WTC11 (cell line): ENCODE measurements at regions not wholly inside any gene's neighbourhood (a gene's known extent, or its start where the extent isn't known, plus 50 kb on each side); places are given as distances from the start of the nearest gene placed in this dataset.

ENCODE experiments used
- ATAC-seq: fragments of 200-7000 bp; cut with Tn5 transposase; 2 replicates; pipeline ENCODE4 v1.10.0; 2021; ENCODE audit warnings: mild to moderate bottlenecking, moderate library complexity
- CTCF ChIA-PET: fragments of 300-600 bp; sonication (Branson Sonifier 250); formaldehyde crosslinking; loops from one replicate; lab custom pipeline; 2021; ENCODE audit warnings: antibody characterized with exemption; lab: Charles Lee
- POLR2A ChIA-PET: fragments of 350-600 bp; sonication (Branson Sonifier 250); formaldehyde crosslinking; loops from one replicate; lab custom pipeline; 2021; ENCODE audit warnings: antibody characterized with exemption; lab: Charles Lee
- DNase-seq: peaks from one replicate; pipeline ENCODE4 v3.0.0; 2021; ENCODE audit warnings: low spot score
- H3K27ac Mint-ChIP-seq: 2 replicates; pipeline ENCODE4 v1.8.0; 2021; ENCODE audit warnings: mixed read lengths
- H3K27me3 Mint-ChIP-seq: 2 replicates; pipeline ENCODE4 v1.8.0; 2021; ENCODE audit warnings: low read depth, mild to moderate bottlenecking, moderate library complexity, mixed read lengths
- H3K36me3 Mint-ChIP-seq: 2 replicates; pipeline ENCODE4 v1.8.0; 2021; ENCODE audit warnings: mixed read lengths
- H3K4me1 Mint-ChIP-seq: 2 replicates; pipeline ENCODE4 v1.8.0; 2022; ENCODE audit warnings: mixed read lengths
- H3K4me3 Mint-ChIP-seq: 2 replicates; pipeline ENCODE4 v1.8.0; 2021; ENCODE audit warnings: mild to moderate bottlenecking, moderate library complexity, mixed read lengths
- H3K9me3 Mint-ChIP-seq: 2 replicates; pipeline ENCODE4 v1.8.0; 2021; ENCODE audit warnings: mixed read lengths
- ATF6 ChIP-seq: sonication (generic); formaldehyde crosslinking; IDR thresholded peaks from 2 replicates; pipeline ENCODE4 v1.8.1; 2023; ENCODE audit warnings: mild to moderate bottlenecking, missing genetic modification reagents
- ESRRA ChIP-seq: sonication (generic); formaldehyde crosslinking; IDR thresholded peaks from 2 replicates; pipeline ENCODE4 v1.8.1; 2022; ENCODE audit warnings: mild to moderate bottlenecking, missing genetic modification reagents, borderline replicate concordance
- FOXP1 ChIP-seq: sonication (generic); formaldehyde crosslinking; IDR thresholded peaks from 2 replicates; pipeline ENCODE4 v1.8.0; 2022; ENCODE audit warnings: missing genetic modification reagents, mild to moderate bottlenecking, moderate library complexity, borderline replicate concordance
- IRF2 ChIP-seq: sonication (generic); formaldehyde crosslinking; IDR thresholded peaks from 2 replicates; pipeline ENCODE4 v1.8.0; 2022; ENCODE audit warnings: low read depth, missing genetic modification reagents, borderline replicate concordance
- JAZF1 ChIP-seq: fragments of 250-450 bp; sonication (Bioruptor Pico); IDR thresholded peaks from 2 replicates; pipeline ENCODE4 v1.9.0; 2021; ENCODE audit warnings: moderate library complexity, mild to moderate bottlenecking, inconsistent platforms
- KAT7 ChIP-seq: sonication (generic); formaldehyde crosslinking; IDR thresholded peaks from 2 replicates; pipeline ENCODE4 v1.8.1; 2023; ENCODE audit warnings: missing genetic modification reagents, mild to moderate bottlenecking, borderline replicate concordance
- NFYB ChIP-seq: sonication (generic); formaldehyde crosslinking; conservative IDR thresholded peaks from 2 replicates; pipeline ENCODE4 v1.8.0; 2022; ENCODE audit warnings: low read depth, missing genetic modification reagents
- NR2C2 ChIP-seq: sonication (generic); formaldehyde crosslinking; IDR thresholded peaks from 2 replicates; pipeline ENCODE4 v1.8.0; 2022; ENCODE audit warnings: mild to moderate bottlenecking, missing genetic modification reagents
- OVOL2 ChIP-seq: fragments of 250-450 bp; sonication (Bioruptor Pico); IDR thresholded peaks from 2 replicates; pipeline ENCODE4 v1.9.0; 2021; ENCODE audit warnings: mild to moderate bottlenecking, borderline replicate concordance
- SP1 ChIP-seq: sonication (generic); formaldehyde crosslinking; conservative IDR thresholded peaks from 2 replicates; pipeline ENCODE4 v1.8.1; 2022; ENCODE audit warnings: missing genetic modification reagents
- ZNF232 ChIP-seq: sonication (generic); formaldehyde crosslinking; IDR thresholded peaks from 2 replicates; pipeline ENCODE4 v1.8.0; 2022; ENCODE audit warnings: mild to moderate bottlenecking, missing genetic modification reagents
- ZNF263 ChIP-seq: sonication (generic); formaldehyde crosslinking; IDR thresholded peaks from 2 replicates; pipeline ENCODE4 v1.8.1; 2022; ENCODE audit warnings: low read depth, mild to moderate bottlenecking, moderate library complexity, missing genetic modification reagents
- ZNF396 ChIP-seq: fragments of 250-450 bp; sonication (Bioruptor Pico); IDR thresholded peaks from 2 replicates; pipeline ENCODE4 v1.8.0; 2021; ENCODE audit warnings: mild to moderate bottlenecking, moderate library complexity, borderline replicate concordance
- TF ChIP-seq, protein P1 (sequence below): sonication (generic); formaldehyde crosslinking; IDR thresholded peaks from 2 replicates; pipeline ENCODE4 v1.8.1; 2023; ENCODE audit warnings: mild to moderate bottlenecking, missing genetic modification reagents, borderline replicate concordance
- TF ChIP-seq, protein P2 (sequence below): fragments of 200-600 bp; IDR thresholded peaks from 2 replicates; pipeline ENCODE4 v1.8.0; 2022; ENCODE audit warnings: antibody characterized with exemption
- TF ChIP-seq, protein P3 (sequence below): sonication (generic); formaldehyde crosslinking; IDR thresholded peaks from 2 replicates; pipeline ENCODE4 v1.8.1; 2022; ENCODE audit warnings: low read depth, mild to moderate bottlenecking, moderate library complexity, missing genetic modification reagents, borderline replicate concordance
- TF ChIP-seq, protein P4 (sequence below): sonication (generic); formaldehyde crosslinking; IDR thresholded peaks from 2 replicates; pipeline ENCODE4 v1.8.0; 2023; ENCODE audit warnings: missing genetic modification reagents, mild to moderate bottlenecking, borderline replicate concordance
- TF ChIP-seq, protein P5 (sequence below): fragments of 250-450 bp; sonication (Bioruptor Pico); IDR thresholded peaks from 2 replicates; pipeline ENCODE4 v1.9.0; 2021; ENCODE audit warnings: mild to moderate bottlenecking

- peaks cover 86% of the 10 kb centered on the region for H3K9me3 Mint-ChIP-seq
- CTCF ChIA-PET = no interaction called here
- no peak for ATAC-seq
- TF ChIP-seq IRF2 (CRISPR knock-in tag) (no peak), NFYB (CRISPR knock-in tag) (no peak), ZNF396 (no peak), ZNF232 (CRISPR knock-in tag) (no peak), KAT7 (CRISPR knock-in tag) (no peak), ATF6 (no peak), SP1 (no peak), JAZF1 (CRISPR knock-in tag) (no peak), ZNF263 (CRISPR knock-in tag) (no peak), ESRRA (no peak), OVOL2 (CRISPR knock-in tag) (no peak), FOXP1 (CRISPR knock-in tag) (no peak), NR2C2 (CRISPR knock-in tag) (no peak)
- TF ChIP-seq, protein P1, sequence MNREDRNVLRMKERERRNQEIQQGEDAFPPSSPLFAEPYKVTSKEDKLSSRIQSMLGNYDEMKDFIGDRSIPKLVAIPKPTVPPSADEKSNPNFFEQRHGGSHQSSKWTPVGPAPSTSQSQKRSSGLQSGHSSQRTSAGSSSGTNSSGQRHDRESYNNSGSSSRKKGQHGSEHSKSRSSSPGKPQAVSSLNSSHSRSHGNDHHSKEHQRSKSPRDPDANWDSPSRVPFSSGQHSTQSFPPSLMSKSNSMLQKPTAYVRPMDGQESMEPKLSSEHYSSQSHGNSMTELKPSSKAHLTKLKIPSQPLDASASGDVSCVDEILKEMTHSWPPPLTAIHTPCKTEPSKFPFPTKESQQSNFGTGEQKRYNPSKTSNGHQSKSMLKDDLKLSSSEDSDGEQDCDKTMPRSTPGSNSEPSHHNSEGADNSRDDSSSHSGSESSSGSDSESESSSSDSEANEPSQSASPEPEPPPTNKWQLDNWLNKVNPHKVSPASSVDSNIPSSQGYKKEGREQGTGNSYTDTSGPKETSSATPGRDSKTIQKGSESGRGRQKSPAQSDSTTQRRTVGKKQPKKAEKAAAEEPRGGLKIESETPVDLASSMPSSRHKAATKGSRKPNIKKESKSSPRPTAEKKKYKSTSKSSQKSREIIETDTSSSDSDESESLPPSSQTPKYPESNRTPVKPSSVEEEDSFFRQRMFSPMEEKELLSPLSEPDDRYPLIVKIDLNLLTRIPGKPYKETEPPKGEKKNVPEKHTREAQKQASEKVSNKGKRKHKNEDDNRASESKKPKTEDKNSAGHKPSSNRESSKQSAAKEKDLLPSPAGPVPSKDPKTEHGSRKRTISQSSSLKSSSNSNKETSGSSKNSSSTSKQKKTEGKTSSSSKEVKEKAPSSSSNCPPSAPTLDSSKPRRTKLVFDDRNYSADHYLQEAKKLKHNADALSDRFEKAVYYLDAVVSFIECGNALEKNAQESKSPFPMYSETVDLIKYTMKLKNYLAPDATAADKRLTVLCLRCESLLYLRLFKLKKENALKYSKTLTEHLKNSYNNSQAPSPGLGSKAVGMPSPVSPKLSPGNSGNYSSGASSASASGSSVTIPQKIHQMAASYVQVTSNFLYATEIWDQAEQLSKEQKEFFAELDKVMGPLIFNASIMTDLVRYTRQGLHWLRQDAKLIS (CRISPR knock-in tag) = no peak
- TF ChIP-seq, protein P2, sequence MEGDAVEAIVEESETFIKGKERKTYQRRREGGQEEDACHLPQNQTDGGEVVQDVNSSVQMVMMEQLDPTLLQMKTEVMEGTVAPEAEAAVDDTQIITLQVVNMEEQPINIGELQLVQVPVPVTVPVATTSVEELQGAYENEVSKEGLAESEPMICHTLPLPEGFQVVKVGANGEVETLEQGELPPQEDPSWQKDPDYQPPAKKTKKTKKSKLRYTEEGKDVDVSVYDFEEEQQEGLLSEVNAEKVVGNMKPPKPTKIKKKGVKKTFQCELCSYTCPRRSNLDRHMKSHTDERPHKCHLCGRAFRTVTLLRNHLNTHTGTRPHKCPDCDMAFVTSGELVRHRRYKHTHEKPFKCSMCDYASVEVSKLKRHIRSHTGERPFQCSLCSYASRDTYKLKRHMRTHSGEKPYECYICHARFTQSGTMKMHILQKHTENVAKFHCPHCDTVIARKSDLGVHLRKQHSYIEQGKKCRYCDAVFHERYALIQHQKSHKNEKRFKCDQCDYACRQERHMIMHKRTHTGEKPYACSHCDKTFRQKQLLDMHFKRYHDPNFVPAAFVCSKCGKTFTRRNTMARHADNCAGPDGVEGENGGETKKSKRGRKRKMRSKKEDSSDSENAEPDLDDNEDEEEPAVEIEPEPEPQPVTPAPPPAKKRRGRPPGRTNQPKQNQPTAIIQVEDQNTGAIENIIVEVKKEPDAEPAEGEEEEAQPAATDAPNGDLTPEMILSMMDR = no peak
- TF ChIP-seq, protein P3, sequence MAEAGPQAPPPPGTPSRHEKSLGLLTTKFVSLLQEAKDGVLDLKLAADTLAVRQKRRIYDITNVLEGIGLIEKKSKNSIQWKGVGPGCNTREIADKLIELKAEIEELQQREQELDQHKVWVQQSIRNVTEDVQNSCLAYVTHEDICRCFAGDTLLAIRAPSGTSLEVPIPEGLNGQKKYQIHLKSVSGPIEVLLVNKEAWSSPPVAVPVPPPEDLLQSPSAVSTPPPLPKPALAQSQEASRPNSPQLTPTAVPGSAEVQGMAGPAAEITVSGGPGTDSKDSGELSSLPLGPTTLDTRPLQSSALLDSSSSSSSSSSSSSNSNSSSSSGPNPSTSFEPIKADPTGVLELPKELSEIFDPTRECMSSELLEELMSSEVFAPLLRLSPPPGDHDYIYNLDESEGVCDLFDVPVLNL (CRISPR knock-in tag) = no peak
- TF ChIP-seq, protein P4, sequence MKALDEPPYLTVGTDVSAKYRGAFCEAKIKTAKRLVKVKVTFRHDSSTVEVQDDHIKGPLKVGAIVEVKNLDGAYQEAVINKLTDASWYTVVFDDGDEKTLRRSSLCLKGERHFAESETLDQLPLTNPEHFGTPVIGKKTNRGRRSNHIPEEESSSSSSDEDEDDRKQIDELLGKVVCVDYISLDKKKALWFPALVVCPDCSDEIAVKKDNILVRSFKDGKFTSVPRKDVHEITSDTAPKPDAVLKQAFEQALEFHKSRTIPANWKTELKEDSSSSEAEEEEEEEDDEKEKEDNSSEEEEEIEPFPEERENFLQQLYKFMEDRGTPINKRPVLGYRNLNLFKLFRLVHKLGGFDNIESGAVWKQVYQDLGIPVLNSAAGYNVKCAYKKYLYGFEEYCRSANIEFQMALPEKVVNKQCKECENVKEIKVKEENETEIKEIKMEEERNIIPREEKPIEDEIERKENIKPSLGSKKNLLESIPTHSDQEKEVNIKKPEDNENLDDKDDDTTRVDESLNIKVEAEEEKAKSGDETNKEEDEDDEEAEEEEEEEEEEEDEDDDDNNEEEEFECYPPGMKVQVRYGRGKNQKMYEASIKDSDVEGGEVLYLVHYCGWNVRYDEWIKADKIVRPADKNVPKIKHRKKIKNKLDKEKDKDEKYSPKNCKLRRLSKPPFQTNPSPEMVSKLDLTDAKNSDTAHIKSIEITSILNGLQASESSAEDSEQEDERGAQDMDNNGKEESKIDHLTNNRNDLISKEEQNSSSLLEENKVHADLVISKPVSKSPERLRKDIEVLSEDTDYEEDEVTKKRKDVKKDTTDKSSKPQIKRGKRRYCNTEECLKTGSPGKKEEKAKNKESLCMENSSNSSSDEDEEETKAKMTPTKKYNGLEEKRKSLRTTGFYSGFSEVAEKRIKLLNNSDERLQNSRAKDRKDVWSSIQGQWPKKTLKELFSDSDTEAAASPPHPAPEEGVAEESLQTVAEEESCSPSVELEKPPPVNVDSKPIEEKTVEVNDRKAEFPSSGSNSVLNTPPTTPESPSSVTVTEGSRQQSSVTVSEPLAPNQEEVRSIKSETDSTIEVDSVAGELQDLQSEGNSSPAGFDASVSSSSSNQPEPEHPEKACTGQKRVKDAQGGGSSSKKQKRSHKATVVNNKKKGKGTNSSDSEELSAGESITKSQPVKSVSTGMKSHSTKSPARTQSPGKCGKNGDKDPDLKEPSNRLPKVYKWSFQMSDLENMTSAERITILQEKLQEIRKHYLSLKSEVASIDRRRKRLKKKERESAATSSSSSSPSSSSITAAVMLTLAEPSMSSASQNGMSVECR (CRISPR knock-in tag) = no peak
- TF ChIP-seq, protein P5, sequence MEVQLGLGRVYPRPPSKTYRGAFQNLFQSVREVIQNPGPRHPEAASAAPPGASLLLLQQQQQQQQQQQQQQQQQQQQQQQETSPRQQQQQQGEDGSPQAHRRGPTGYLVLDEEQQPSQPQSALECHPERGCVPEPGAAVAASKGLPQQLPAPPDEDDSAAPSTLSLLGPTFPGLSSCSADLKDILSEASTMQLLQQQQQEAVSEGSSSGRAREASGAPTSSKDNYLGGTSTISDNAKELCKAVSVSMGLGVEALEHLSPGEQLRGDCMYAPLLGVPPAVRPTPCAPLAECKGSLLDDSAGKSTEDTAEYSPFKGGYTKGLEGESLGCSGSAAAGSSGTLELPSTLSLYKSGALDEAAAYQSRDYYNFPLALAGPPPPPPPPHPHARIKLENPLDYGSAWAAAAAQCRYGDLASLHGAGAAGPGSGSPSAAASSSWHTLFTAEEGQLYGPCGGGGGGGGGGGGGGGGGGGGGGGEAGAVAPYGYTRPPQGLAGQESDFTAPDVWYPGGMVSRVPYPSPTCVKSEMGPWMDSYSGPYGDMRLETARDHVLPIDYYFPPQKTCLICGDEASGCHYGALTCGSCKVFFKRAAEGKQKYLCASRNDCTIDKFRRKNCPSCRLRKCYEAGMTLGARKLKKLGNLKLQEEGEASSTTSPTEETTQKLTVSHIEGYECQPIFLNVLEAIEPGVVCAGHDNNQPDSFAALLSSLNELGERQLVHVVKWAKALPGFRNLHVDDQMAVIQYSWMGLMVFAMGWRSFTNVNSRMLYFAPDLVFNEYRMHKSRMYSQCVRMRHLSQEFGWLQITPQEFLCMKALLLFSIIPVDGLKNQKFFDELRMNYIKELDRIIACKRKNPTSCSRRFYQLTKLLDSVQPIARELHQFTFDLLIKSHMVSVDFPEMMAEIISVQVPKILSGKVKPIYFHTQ (CRISPR knock-in tag) = no peak
- H3K4me3 Mint-ChIP-seq = no peak overlapping the region
- H3K4me1 Mint-ChIP-seq = no peaks in the 10 kb centered on the region
- no peak overlapping the region for H3K27ac Mint-ChIP-seq
- H3K36me3 Mint-ChIP-seq = peaks cover 73% of the 10 kb centered on the region
- no peak for DNase-seq
- POLR2A ChIA-PET = no interaction called here
- peaks cover 19% of the 10 kb centered on the region for H3K27me3 Mint-ChIP-seq
These were observed 86.6 kb upstream of the TCERG1L start for GRCh38 chr10:131398166-131398565.
